ENCODE measurements at regions not wholly inside any gene's neighbourhood (a gene's known extent, or its start where the extent isn't known, plus 50 kb on each side); places are given as distances from the start of the nearest gene placed in this dataset.

GRCh38 chr1:96519851-96520578, 201.6 kb upstream of the PTBP2 start:
- no peak for TF ChIP-seq REST (IDR thresholded peaks at IDR 0.05)
- TF ChIP-seq CTCF (IDR thresholded peaks at IDR 0.05; ENCODE audit: low read depth, low read length, missing input control), result no peak
- TF ChIP-seq RAD21 (IDR thresholded peaks at IDR 0.05), result no peak
- no peak for TF ChIP-seq YY1 (IDR thresholded peaks at IDR 0.05)
- TF ChIP-seq ZBTB33 (IDR thresholded peaks at IDR 0.05), result no peak
- TF ChIP-seq FOXA2 (IDR thresholded peaks at IDR 0.05), result no peak
- no peak for TF ChIP-seq JUND (IDR thresholded peaks at IDR 0.05)
- no peak for TF ChIP-seq ATF3 (IDR thresholded peaks at IDR 0.05)
- TF ChIP-seq GABPA (IDR thresholded peaks at IDR 0.05 in 1 of 2, conservative IDR thresholded peaks at IDR 0.05 in 1 of 2), result no peak

All from liver (tissue), 3 donors.